Globus pallidus (tissue), 1 donor: ENCODE measurements at regions not wholly inside any gene's neighbourhood (a gene's known extent, or its start where the extent isn't known, plus 50 kb on each side); places are given as distances from the start of the nearest gene placed in this dataset.

Source experiments
- DNase-seq: peaks from one replicate; pipeline ENCODE4 v3.0.0-alpha.2; 2015; ENCODE audit warnings: low spot score

DNA sequence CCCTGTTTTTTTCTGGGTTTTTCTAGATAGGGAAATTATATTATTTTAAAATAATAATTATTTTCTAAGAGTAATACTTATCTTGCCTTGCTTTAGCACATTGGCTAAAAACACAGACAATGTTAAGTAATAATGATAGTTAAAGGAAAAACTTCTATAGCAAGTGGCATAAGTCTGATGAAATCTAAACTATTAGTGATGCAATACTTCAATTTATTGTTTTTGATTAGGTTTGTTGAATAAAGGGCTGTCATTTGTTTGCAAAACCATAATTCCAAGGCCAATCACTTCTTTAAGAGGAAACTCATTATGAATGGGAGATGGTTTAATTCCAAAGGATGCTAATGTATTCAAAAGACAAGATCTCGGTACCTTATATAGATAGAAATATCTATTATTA is 293.8 kb upstream of the FBXL7 start:
- DNase-seq = no peak

DNA sequence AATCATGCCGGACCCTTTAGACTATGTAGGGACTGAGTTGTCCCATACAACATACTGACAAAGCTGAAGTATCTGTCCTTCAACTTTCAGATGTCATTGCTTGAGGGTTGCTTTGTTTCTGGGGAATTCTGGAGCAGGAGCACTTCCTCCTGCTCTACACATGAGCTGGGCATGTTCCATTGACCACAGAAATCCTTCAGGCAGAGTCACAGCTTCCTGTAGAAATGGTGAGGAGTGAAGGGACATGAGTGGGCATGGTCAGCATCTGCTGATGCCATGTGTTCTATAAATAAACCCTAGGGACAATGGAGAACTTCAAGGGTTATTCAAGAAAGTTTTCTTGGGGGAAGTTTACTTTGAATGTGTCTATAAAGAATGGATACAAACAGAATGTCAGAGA is 296.6 kb upstream of the FBXL7 start:
- DNase-seq = no peak

DNA sequence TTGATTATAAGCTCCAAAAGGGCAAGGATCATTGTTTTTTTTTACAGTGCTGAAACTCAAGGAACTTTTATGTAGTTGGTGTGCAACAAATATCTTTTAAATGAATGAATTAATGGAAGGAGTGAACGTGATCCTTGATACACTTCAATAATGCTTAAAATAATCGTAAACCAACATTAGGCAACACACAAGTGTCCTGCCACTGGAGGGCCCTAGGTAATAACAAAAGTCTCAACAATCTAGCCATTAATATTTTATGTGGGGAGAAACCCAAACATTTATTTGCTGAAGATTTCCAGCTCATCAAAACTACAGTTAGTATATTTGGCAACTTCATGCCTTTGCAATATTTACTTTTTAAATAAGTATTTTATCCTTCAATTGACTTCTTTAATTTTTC is 309.0 kb upstream of the FBXL7 start:
- no peak for DNase-seq

DNA sequence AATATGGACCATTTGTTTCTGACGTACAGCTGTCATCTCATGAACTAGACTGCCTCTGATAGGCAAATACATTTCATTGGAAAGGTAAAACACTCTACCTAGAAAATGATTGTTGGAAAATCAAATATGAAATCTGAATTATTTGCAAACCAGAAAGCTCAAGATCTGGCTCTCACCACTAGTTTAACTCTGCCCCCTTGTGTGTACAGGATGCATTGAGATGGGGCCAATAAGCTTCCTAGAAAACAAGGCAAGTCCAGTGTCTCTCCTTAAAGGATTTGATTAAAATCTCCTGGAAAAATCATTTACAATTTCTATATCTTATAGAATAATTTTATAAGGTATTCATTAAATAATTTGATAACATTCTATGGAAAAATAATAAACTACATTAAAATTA is 311.9 kb upstream of the ANKH start:
- no peak for DNase-seq

DNA sequence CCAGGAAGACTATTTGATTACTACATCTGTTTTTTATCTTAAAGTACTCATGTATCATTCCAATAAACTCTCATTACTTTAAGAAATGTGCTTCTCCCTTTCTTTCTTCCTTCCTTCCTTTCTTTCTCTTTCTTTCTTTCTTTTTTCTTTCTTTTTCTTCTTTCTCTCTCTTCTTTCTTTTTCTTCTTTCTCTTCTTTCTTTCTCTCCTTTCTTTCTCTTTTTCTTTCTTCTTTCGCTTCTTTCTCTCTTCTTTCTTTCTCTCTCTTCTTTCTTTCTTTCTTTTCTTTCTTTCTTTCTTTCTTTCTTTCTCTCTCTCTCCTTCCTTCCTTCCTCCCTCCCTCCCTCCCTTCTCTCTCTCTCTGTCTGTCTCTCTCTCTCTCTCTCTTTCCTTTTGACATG is 298.6 kb upstream of the ANKH start:
- no peak for DNase-seq

DNA sequence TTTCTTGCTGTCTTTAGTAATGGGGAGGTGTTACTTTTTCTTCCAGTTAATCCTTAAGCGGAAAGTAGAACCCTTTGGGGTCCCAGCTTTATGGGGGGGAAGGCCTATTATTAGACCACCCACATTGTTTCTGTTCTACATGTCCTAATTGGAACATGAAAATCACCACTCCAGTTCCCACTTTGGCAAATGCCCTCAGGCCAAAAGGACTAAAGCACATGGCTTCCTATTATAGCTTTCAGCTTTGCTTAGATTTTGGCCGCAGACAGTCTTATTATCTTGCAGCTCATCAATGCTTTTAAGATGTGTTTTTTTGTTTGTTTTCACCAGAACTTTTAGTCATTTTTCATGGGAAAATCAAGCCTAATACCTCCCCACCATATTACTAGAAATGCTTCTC is 296.8 kb upstream of the ANKH start:
- DNase-seq = no peak

DNA sequence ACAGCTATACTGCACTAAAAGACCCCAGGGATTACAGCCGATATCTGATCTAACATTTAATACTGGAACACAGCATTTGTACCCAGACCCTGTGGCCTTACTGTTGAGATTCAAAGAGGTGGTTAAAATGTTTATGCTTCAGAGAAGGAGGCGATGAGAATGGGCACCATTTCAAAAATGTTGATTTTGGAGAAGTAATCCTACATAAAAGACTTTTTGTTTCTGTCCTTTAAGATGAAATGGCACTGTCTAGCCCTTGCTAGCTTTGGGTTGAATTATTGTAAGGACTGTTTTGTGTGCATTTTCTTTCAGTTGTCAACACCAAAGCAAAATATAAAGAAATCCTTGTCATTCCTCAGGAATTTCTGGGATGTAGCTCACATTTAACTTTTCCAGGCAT is 288.5 kb upstream of the ANKH start:
- DNase-seq = no peak

DNA sequence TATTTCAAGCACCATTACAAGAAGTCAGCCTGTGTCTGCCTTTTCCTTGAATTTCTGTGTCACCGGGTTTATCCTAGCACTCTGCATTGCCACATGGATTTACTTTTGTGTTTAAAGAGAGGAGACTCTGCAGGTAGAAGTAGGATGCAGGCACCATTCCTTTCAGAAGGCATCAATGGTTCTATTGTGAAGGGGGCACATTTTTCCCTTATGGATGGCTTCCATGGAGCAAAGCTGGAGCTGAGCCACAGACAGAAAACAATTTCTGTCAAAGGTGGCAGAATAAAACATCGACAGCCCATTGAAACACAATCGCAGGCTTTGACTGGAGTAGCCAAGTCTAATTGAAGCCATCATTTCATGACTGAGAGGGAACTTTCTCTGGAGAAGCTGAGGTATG is 288.0 kb upstream of the ANKH start:
- no peak for DNase-seq

DNA sequence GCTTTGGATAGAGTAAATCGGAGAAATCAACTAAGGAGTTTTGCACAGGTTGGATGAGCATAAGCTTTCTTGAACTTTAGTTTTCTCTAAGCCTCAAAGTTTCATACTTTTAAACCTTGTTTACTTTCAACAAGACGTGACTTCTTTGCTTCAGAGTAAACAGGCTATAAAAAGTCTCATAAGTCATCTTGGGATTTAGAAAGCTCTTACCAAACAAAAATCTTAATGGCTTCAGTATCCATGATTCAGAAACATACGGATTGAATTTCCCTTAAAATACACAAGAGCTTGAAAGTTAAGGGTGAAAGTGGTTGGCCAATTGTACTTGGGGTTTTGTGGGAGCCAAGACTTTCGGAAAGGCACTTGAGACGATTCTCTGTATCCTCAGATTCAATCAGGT is 270.9 kb upstream of the ANKH start:
- no peak for DNase-seq

DNA sequence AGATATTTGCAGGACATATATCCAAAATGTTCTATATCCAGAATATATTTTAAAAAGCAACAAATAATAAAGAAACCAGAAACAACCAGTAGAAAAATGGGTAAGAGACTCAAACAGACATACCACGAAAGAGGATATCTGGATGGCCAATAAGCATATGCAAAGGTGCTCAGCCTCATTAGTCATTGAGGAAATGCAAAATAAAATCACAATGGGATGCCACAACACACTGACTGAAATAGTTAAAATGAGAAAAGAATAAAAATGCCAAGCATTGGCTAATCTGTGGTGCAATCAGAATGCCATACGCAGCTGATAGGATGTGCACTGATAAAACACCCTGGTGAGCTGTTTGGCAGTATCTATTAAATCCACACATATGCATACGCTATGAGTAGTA is 265.8 kb upstream of the ANKH start:
- no peak for DNase-seq

DNA sequence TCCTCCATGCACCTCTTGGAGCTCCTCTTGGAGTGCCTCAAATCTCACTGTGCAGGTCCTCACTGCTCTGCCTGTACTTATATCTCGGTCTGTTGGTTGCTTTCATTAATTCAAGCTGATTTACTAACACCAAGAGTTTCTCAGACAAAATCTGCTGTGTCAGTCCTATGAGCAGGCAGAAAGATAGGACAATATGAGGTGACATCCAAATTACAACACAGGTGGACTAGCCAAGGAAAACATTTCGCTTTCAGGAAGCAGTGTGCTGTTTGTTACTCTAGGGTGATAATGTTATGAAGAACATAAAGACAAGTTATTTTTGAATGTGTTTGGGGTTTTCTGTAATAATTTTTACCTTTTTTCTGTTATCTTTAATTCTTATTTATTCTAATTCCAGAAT is 264.1 kb upstream of the ANKH start:
- DNase-seq = no peak

DNA sequence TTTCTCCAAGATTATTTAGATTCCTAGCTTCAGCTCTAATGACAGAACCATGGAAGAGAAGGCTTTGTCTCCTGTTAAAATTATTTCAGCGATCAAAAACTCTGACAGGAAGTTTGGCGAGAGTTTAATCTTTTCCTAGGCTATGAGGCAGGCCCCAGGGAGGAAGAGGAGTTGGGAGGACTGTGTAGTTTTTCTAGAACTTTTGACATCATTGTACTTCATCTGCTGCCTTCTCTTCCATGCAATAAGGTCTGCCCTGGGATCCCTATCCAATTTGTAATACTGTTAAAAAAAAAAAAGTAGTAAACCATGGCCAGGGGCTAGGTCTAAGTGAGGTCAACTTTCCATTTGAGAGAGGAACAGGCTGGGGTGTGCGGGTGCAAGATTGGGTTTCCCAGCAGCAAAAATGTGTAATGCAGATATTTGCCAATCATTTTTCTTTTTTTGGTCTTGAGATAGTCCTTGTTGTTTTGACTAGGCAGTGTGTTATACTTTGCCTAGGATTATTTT is 261.9 kb upstream of the ANKH start:
- DNase-seq = no peak

DNA sequence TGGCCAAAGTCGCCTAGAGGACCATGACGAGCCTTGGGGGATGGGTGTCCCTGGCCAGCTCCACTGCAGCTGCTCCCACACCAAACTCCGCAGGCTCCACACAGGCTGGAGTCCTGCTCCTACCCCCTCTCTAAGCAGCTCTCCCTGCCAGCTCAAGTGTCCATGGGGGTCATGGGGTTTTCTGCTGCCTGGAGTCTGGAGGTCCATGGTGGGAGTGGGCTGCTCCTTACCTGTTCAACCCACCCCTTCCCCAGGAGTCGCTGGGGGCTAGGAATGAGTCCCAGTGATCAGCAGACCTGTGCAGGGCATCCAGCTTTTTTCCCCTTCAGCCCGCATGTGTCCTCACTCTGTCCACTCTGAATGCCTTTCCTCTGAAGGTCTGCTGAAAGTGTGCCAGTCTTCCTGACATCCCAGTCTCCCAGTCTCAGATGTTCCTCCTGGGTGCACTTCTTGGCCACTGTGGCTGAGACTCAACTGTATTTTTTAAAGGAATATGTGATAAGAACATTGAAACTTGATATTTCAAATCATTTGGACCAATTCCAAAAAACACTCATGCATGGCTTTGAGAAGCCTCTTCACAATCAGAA is 261.3 kb upstream of the ANKH start:
- no peak for DNase-seq

DNA sequence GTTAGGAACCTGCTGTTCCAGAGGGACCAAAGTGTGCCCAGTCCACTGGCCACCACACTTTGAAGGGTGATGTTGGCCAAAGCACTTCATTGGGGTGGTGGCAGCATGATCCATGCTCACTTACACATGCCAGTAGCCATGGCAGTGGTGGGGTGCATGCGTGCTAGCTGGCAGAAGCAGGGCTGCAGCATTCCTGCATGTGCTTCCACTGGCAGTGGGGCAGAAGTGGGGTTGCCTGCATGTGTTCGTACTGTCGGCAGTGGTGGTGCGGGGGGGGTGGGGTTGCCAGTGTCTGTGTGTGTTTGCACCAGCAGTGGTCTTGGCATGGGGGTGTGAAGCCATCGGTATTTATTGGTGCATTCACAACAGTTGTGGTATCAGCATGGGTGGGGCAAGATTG is 260.3 kb upstream of the ANKH start:
- no peak for DNase-seq

DNA sequence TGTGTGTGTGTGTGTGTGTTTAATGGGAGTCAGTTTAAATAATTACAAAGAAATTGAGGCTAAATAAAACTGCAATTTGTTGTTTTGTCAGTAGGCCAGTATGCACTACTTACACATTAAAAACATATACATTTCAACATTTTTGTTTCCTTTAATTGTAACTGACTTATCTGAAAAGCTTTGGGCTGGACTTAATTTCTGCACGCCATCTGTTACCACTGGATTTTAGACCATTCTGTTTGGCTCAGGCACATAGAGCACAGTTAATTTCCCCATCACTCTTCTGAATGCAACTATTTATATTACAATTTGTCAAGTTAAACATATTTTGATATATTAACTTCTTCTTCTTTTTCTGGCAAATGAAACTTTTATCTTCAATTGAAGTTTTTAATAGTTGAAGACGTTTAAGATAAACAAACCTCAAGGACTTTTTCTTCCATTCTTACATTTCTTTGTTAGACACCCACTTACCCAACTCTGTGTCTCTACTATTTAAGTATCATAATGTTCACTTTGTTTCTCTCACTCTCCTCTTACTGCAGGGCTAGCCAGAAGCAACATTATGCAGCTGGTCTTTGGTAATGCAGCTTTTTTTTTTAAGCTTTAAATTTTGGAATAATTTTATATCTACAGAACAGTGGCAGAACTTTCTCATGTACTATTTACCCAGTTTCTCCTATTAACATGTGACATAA is 253.4 kb upstream of the ANKH start:
- DNase-seq = no peak

DNA sequence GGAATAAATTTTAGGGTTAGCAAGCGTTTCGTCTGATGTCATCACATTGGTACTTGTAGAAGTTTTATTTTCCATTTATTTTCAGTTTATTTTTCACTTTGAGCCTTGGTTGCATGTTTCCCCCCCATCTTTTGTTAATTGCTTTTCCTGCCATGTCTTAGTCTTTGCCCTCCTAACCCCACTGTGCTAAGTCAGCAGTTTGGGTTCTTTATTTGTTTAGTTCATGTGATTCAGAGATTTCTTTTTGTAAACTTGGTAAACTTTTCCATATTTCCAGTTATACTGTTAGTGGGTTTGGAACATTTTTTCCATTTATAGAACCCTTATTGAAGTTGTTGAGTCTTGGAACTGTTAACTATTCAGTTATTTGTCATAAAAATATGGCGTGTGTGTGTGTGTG is 252.9 kb upstream of the ANKH start:
- no peak for DNase-seq

DNA sequence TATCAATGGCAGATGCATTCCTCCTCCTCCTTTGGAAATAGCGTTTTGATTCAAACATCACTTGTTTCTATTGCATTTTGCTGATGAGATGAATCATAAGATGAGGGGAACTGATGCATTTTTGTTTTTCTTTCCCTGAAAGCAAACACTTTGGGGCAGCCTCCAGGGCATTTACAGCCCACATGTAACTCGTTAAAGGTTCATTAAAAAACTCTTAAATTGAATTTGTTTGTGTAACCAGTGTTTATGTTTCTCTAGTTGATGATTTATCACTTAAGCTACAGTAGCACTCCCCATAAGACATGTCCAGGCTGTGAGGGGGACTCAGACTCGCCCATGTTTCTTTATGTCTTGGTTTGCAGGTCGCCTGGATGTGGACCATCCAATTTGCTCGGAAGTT is 246.1 kb upstream of the ANKH start:
- DNase-seq = no peak

DNA sequence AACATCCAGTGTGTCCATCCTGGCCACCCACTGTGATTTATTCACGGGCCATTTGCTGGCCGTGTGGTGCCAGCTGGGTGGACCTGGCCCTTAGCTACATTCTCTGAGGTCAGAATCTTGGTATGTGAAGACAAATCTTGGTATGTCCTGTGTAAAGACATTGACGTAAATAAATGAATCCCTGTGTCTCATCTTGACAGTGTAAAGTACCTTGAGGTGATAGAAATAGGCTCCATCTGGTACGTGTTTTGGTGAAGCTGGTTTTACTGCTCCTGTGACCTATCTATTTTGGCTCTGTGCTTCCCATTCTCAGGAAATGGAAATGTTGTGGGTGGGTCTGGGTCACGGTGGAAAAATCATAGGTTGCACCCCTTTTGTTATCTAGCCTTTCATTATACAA is 245.4 kb upstream of the ANKH start:
- DNase-seq = no peak

DNA sequence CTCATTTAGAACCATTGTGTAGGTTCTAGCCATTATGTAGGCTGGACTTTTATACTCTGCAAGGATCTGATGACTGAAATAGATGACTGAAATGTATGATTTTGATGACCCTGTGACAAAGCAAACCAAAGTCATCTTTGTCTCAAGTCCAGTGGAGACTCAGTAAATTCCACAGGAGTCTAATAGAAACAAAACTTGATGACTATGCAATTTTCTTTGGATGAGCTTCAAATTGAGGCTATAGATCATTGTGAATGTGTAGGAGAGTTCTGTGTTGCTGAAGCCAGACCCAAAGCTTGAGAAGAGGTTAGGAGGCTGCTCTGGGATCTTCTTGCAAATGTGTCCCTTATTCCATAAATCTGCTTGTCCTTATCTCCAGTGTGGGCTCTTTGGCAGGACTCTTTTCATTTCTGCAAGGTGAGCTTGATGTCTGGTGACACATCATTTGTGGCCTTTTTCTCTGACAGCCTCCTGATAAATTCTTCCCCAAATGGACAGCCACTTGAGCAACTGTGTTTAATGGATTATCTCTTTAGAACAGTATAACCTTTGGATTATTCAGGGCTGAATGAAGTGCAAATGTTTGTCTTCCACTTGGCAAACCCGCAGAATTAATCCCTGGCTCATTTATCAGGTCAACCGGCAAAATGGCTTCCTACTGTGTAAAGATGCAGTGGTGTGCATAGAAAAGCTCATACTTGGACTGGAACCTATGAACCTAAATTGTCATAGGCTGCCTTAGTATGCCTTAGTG is 235.1 kb upstream of the ANKH start:
- DNase-seq = no peak

DNA sequence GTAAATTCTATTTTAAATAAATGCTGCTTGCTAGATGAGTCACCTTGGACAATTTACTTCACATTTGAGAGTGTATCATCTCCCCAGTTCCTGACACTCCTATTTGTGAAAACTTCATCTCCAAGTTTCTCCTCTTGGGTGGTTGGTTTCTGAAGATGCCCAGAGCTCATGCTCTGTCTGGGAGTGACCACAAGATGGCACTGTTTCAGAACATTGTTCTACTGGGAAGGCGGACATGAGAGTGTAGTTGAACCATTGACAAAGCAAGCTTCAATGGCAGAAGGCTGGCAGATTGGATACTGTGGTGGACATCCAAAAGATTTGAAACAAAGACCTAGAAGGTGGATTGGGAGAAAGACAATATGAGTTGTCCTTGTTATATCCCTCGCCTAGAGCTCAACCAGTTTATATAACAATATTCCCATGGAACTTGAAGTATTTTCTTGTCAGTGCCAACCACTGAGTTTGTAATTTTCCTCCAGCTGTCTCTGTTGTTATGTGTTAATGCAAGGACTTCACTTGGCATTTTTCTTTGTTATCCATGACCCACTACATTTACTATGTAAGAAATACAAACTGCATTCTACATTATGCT is 234.3 kb upstream of the ANKH start:
- DNase-seq = peak; percentile 51

DNA sequence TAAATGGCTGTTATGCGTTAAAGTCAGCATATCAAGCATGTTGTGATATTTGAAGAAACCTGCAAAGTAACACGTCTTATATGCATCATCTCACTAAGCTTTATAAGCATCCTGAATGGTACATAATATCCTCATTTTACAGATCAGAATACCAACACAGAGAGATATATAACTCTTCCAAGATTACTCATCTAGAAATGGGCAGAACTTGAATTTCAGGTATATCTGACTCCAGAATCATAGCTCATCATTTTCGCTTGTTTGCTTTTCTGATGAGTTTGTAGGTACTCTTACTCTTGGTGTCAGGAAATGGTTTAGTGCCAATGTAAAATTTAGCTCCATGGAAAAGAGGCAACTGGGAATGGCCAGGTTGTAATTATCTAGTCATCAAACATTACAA is 232.3 kb upstream of the ANKH start:
- no peak for DNase-seq

DNA sequence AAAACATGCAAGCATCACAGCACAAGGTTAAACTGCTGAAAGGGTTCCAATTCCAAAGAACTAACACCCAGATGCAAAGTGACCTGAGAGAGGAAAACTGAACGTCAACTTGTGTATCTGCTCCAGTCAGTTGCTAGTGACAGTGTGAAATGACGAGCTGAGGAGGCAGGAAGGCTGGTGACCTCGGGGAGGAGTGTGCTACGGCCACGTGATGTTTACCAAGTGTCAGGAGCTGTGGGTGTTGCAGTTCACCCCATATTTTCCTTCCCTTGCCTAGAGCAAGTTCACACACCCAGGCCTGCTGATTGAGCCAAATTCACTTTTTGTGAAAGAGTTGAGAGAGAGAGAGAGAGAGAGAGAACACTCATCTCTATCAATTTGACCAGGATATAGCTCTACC is 231.6 kb upstream of the ANKH start:
- no peak for DNase-seq

DNA sequence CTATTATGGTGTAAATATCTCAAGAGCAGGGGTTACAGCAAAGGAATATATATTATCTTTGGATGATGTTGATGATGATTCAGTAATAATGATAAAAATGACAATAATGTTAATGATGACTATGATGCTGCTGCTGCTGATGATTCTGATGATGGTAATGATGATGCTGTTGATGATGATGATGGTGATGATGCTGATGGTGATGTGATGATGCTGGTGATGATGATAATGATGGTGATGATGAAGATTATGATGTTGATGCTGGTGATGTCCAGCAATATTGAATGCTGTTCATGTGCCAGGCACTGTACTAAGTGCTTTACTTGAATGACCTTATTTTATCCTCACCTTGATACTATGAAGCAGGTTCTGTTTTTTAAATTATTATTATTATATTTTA is 226.0 kb upstream of the ANKH start:
- no peak for DNase-seq
